Peyer's patch (tissue), 4 donors: ENCODE measurements at regions not wholly inside any gene's neighbourhood (a gene's known extent, or its start where the extent isn't known, plus 50 kb on each side); places are given as distances from the start of the nearest gene placed in this dataset.

Source experiments
- DNase-seq, 3 donors: peaks; one replicate each; pipeline ENCODE4 v3.0.0-alpha.2; 2017 to 2019
- H3K27ac ChIP-seq, 4 donors: fragments of 200-600 bp; sonication (generic); one replicate each; pipeline ENCODE4 v1.5.1; 2016 to 2019
- H3K27me3 ChIP-seq, 2 donors: fragments of 200-600 bp; sonication (generic); one replicate each; pipeline ENCODE4 v1.5.1; 2019
- H3K36me3 ChIP-seq, 3 donors: fragments of 200-600 bp; sonication (generic); one replicate each; pipeline ENCODE4 v1.5.1; 2016 to 2019
- H3K4me1 ChIP-seq, 4 donors: fragments of 200-600 bp; sonication (generic); one replicate each; pipeline ENCODE4 v1.5.1; 2016 to 2019
- H3K4me3 ChIP-seq, 4 donors: fragments of 200-600 bp; sonication (generic); 1 replicate in 3 of 4; 2 replicates in 1 of 4; pipeline ENCODE4 v1.5.1; 2016 to 2019; ENCODE audit warnings: mild to moderate bottlenecking in 1 of 4
- H3K9me3 ChIP-seq, 4 donors: fragments of 200-600 bp; sonication (generic); one replicate each; pipeline ENCODE4 v1.5.1; 2016 to 2019; ENCODE audit warnings: mild to moderate bottlenecking in 1 of 4
- CTCF ChIP-seq, 6 experiments: fragments of 450-650 bp in 4 of 6; fragments of 200-600 bp in 2 of 6; sonication (generic) in 1 of 6; IDR thresholded peaks; one replicate each; pipeline ENCODE4 v1.5.1; 2017 to 2019; ENCODE audit warnings: antibody characterized with exemption in 6 of 6, mild to moderate bottlenecking in 3 of 6, moderate library complexity in 1 of 6
- POLR2A ChIP-seq, 2 donors: fragments of 450-650 bp; IDR thresholded peaks; one replicate each; pipeline ENCODE4 v1.5.1; 2017; ENCODE audit warnings: antibody characterized with exemption in 2 of 2, mild to moderate bottlenecking in 2 of 2, moderate library complexity in 2 of 2

GRCh38 chr1:25109531-25109951 is 122.8 kb downstream of the SYF2 start:
- no peak for DNase-seq
- no peaks in the 10 kb centered on the region for H3K36me3 ChIP-seq
- H3K4me1 ChIP-seq, result no peaks in the 10 kb centered on the region
- TF ChIP-seq CTCF (IDR thresholded peaks at IDR 0.05) (no peak), POLR2A (IDR thresholded peaks at IDR 0.05) (no peak)
- no peaks in the 10 kb centered on the region for H3K27me3 ChIP-seq
- H3K4me3 ChIP-seq, result no peak overlapping the region
- H3K9me3 ChIP-seq, result no peaks in the 10 kb centered on the region
- H3K27ac ChIP-seq, result no peak overlapping the region

GRCh38 chr1:25107643-25108010 is 124.7 kb downstream of the SYF2 start:
- Histone ChIP-seq H3K27me3 (no peaks in the 10 kb centered on the region), H3K27ac (no peak overlapping the region), H3K9me3 (no peaks in the 10 kb centered on the region), H3K4me1 (no peaks in the 10 kb centered on the region), H3K4me3 (no peak overlapping the region), H3K36me3 (no peaks in the 10 kb centered on the region)
- DNase-seq, result no peak
- TF ChIP-seq CTCF (IDR thresholded peaks at IDR 0.05) (no peak), POLR2A (IDR thresholded peaks at IDR 0.05) (no peak)

GRCh38 chr1:25106976-25107642 is 125.2 kb downstream of the SYF2 start:
- DNase-seq, result peak in 2 of 3 donors; percentile 58 to 66
- Histone ChIP-seq H3K4me3 (no peak overlapping the region), H3K4me1 (no peaks in the 10 kb centered on the region), H3K9me3 (no peaks in the 10 kb centered on the region), H3K27me3 (no peaks in the 10 kb centered on the region), H3K36me3 (no peaks in the 10 kb centered on the region), H3K27ac (no peak overlapping the region)
- no peak for TF ChIP-seq POLR2A (IDR thresholded peaks at IDR 0.05)

GRCh38 chr1:25106352-25106751 is 126.0 kb downstream of the SYF2 start:
- H3K27ac ChIP-seq, result no peak overlapping the region
- TF ChIP-seq CTCF (IDR thresholded peaks at IDR 0.05) (no peak), POLR2A (IDR thresholded peaks at IDR 0.05) (no peak)
- H3K4me3 ChIP-seq, result no peak overlapping the region
- no peaks in the 10 kb centered on the region for H3K4me1 ChIP-seq
- H3K9me3 ChIP-seq, result no peaks in the 10 kb centered on the region
- H3K27me3 ChIP-seq, result no peaks in the 10 kb centered on the region
- H3K36me3 ChIP-seq, result no peaks in the 10 kb centered on the region
- no peak for DNase-seq

GRCh38 chr1:25105836-25106235 is 126.5 kb downstream of the SYF2 start:
- Histone ChIP-seq H3K9me3 (no peaks in the 10 kb centered on the region), H3K27me3 (no peaks in the 10 kb centered on the region)
- no peak for TF ChIP-seq POLR2A (IDR thresholded peaks at IDR 0.05)
- TF ChIP-seq CTCF (IDR thresholded peaks at IDR 0.05), result no peak

GRCh38 chr1:25104932-25105561 is 127.3 kb downstream of the SYF2 start:
- TF ChIP-seq POLR2A (IDR thresholded peaks at IDR 0.05) (no peak), CTCF (IDR thresholded peaks at IDR 0.05) (no peak)
- H3K27ac ChIP-seq, result no peak overlapping the region
- no peaks in the 10 kb centered on the region for H3K36me3 ChIP-seq
- H3K4me1 ChIP-seq, result no peaks in the 10 kb centered on the region
- no peaks in the 10 kb centered on the region for H3K9me3 ChIP-seq
- no peak overlapping the region for H3K4me3 ChIP-seq
- no peaks in the 10 kb centered on the region for H3K27me3 ChIP-seq
- DNase-seq, result no peak

More at GRCh38 chr1:25105836-25106235, 126.5 kb downstream of the SYF2 start:
- H3K4me1 ChIP-seq, result no peaks in the 10 kb centered on the region
- DNase-seq, result no peak
- H3K27ac ChIP-seq, result no peak overlapping the region
- no peak overlapping the region for H3K4me3 ChIP-seq
- no peaks in the 10 kb centered on the region for H3K36me3 ChIP-seq
